NCI-H1092 (cell line): ENCODE measurements at regions not wholly inside any gene's neighbourhood (a gene's known extent, or its start where the extent isn't known, plus 50 kb on each side); places are given as distances from the start of the nearest gene placed in this dataset.
"Not testable (repeated sequence)": the region's sequence is repeated elsewhere in the genome, so short reads cannot be mapped to it uniquely, and the experiment has no call there.

ENCODE experiments used
- DNase-seq: peaks from one replicate; lab custom pipeline; 2025; lab: John Stamatoyannopoulos, UW

DNA sequence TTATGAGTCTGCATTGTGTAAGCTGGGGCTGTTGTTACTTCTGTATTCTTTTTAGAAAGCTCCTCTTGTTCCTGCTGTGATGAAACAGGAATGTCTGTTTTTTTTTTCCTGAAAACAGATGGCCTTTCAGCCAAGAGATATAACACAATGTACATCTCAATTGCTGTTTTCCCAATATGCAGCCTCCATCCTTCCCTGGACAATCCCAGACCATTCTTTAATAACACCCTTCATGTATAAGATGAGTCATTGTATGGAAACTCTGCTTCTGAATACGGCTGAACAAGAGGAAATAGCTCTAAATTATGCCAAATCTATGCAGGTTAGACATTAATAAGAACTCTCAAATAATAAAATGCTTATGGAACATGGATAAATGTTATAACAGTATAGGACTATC is 60.2 kb upstream of the LRRC4C start:
- DNase-seq = no peak

DNA sequence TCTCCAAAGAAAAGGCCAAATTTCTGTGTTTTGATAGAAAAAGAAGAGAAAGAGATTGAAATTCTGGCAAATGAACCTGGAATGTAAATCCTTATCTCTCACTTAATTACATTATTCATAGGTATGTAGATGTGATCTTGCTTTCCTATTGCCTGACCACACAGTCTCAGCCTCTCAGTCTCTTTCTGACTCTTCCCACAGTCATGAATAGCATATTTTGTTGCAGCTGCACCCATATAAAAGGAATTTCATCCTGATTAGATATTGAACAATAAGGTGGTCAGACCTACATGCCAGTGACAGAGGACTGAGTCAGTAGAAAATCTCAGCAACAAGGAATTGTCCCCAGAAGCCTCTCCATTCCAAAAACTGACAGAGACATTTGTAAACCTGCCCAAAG is 62.9 kb upstream of the LRRC4C start:
- no peak for DNase-seq

DNA sequence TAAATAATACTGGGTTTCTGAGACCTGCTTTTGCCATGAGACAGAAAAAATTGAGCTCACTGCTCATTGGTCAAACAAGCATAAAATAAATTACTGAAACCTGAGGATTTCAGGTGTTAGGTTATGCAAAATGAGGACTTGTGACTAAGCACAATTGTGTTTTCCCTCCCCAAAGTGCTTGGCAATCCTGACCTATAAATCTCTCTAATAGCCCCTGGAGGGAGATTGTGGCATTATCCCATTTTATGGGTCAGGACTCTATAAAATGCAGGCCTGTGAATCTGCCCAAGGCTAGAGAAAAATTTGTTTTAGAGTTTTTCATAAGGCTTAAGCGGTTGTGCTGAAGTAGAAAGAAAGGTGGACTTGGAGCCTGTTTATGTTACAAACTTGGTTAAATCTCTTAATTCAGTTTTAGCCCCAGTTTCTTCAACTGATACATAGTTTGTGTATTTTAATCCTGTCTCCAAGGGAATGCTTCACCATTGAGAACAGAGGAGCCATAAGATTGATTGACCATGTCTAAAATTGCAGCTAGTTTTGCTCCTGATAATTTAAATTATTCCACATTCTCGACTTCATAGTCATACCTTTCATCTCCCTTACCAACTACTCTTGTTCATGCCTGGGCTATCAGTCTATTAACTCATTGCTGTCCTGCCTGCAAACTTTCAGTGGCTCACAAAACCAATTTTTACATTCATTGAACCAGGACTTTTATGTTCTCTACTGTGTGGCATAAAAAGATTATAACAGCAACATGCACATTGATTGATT is 63.6 kb upstream of the LRRC4C start:
- DNase-seq = no peak

DNA sequence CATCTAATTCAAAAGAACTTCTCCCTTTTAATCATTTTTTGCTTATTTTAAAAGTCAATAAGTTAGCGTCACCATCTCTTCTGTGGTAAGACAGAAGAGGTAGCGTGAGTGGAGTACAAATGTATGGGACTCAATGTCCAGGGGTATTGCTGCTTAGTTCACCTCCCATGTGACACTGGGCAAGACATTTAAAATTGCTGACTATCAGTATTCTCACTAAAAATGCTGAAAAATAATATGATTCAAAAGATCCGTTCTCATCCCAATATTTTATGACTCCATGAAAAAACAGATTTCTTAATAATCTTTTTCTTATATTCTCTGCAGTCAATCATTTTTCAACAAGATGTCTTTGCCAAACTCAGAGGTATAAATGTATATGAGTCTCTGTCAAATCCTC is 68.1 kb upstream of the LRRC4C start:
- DNase-seq = no peak

DNA sequence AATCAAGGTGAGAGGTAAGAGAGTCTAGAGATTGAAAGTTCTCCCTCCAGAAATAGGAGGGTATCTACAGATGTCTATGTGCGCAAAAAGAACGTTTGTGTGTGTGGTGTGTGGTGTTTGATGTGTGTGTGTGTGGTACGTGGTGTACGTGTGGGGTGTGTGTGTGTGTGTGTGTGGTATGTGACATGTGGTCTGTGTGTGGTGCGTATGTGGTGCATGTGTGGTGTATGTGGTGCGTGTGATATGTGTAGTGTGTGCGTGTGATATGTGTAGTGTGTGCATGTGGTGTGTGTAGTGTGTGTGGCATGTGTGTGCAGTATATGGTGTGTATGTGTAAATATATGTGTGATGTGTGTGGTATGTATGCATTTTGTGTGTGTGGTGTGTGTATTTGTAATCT is 73.0 kb upstream of the LRRC4C start:
- DNase-seq = no peak

DNA sequence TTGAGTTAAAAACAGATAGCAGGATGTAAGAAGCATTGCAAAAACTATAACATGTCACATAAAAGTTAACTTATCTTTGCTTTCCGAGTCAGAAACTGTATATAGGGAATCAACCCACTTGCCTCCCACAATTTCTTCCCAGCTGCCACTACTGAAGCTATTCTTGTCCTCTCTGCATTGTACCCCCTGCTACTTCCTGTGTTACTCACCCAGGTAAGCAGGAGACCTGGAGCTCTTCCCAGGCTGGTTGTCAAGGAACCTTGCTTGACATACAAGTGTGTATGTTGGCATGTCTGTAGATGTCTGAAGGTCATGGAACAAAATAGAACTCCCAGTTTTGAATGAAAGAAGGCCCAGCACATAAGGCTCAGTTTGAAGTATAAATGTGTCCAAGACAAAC is 74.3 kb upstream of the LRRC4C start:
- no peak for DNase-seq

DNA sequence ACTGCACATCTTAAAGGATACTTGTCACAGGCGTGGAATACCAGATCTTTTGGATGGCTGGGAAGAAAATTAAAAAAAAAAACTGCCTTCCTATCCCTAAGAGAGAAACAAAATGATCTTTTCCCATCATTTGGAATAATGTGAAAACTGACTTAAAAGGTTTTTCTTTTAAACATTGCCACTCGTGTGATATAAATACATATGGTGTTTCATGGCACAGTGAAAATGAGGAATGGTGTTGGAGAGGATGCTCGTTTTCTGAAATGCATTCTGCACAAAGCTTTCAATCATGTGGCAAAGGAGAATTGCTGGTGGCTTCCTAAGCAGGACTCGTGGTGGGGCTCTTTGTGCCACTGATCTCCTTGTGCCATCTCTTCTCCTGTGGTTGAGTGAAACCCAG is 74.9 kb upstream of the LRRC4C start:
- DNase-seq = no peak

DNA sequence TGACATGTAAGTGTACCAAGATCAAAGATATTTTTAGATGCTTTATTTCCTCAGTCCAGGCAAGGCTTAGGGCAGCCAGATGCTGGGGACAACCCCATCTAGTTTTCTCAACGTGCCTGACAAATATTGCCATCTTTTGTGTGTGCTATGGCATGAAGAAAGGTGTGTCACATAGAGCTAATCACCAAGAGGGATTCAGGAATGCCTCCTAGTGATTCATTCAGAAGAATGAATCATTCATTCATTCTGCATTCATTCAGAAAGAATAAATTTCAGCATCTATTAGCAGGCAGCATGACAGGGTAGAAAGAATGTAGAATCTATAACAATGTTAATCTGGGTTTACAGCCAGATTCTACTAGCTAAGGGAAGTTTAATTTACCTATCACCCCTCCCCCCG is 75.4 kb upstream of the LRRC4C start:
- no peak for DNase-seq

DNA sequence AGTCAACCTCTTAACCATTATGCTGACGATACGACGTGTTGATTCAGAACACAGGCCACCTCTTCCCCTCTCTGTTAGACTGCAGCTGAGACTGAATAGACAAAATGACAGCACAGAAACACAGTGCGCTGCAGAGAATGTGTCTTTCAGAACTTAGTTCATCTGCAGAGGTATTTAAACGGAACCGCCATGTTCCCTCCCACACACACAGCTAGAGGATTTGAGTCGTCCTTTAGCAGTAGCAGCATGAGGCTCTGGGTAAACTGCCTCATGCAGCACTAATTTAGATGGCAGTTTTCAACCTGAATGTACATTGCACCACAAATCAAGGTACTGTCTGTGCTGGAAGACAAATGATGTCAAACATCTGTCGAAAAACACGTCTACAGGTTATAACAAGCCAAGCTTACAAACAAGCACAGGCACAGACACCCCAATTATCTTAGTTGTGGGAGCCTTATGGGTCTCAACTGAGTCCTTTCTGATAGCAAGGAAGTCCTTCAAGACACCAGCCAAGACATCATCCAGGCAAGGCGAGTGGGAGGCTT is 76.6 kb upstream of the LRRC4C start:
- no peak for DNase-seq

DNA sequence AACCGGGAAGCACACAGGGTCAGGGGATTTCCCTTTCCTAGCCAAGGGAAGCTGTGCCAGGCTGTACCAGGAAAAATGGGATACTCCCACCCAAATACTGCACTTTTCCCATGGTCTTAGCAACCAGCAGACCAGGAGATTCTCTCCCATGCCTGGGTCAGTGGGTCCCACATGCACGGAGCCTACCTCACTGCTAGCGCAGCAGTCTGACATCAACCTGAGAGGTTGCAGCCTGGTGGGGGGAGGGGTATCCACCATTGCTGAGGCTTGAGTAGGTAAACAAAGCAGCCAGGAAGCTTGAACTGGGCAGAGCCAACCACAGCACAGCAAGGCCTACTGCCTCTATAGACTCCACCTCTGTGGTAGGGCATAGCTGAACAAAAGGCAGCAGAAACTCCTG is 85.5 kb upstream of the LRRC4C start:
- DNase-seq = not testable (repeated sequence)

DNA sequence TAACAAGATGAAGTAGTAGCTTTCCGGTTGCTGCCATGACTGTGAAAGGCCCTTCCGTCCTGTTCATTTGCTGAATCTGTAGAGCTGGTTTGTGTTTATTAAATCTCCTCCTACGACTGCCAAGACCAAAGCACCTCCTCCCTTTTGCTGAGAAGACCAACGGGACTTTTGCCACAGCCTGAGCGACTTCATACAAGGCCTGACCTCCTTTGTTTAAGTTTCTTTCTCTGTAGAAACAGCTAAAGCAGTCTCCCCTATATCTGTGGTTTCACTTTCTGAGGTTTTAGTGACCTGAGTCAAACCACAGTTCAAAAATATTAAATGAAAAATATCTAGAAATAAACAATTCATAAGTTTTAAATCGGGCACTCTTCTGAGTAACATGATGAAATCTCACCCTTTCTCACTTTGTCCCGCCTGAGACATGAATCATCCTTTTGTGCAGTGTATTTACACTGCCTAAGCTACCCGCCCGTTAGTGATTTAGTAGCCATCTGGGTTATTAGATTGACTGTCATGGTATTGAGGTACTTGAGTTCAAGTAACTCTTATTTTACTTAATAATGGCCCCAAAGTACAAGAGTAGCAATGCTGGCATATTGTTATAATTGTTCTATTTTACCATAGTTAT is 119.1 kb upstream of the LRRC4C start:
- no peak for DNase-seq

DNA sequence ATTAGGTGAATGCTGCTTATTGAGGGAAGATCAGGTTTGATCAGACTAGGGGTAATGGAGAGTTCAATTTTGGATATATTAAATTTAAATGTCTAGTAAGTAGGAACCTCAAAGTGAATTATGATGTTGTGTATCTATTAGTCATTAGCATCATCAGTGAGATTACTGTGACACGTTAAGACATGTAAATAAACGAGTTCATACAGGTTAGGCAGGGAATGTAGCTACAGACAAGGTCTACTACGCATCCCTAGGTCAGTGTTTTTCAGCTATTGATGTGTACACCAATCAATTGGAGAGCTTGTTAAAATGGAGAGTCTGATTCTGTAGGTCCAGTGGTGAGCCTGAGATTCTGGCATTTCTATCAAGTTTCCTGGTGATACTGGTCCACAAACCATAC is 120.1 kb upstream of the LRRC4C start:
- DNase-seq = no peak

DNA sequence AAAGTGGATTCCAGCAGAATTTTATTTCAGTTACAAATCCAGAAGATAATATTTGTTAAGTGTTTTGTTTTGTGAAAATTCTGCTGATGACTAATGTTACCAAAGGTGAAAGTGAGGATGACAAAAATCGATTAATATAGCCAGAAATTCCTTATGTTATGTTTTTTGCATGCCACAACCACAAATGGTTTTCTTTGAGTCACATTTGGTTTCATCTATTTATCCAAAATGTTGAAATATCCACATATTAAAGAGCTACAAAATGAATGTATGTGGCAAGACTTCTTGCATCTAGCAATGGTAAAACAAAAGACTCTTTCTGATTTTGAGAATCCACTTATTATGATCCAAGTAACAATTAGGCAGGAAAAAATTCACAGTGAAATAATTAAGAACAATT is 150.1 kb upstream of the LRRC4C start:
- DNase-seq = no peak

DNA sequence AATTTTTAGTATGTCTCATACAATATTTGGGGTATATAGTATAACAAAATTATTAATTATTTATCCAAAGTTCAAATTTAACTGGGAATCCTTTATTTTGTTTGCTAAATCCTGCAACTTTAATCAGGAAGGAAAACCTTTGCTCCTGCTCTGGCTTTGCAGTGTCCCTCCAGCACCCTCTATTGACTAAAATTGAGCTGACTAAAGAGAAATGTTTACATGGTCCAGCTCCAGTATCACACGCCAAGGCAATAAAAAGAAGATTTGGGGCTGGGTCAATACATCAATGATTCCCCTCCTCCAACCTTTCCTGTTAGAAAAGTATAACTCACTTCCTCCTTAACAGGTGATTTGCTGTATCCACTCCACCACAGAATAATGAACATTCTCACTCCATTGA is 153.0 kb upstream of the LRRC4C start:
- DNase-seq = no peak

DNA sequence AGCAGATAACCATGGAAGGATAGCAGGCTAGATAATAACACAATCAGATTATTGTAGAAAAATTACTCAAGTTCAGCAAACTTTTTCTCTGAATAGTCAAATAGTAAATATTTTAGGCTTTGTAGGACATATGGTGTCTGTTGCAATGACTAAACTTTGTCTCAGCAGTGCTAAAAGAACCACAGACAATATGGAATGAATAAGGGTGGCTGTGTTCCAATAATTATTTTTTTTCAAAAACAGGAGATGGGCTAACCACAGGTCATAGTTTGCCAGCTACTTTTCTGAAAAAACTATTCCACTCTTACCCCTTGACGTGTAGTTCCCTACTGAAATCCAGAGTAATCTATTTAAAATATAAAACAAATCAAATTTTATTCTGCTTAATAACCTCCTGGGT is 153.9 kb upstream of the LRRC4C start:
- no peak for DNase-seq

DNA sequence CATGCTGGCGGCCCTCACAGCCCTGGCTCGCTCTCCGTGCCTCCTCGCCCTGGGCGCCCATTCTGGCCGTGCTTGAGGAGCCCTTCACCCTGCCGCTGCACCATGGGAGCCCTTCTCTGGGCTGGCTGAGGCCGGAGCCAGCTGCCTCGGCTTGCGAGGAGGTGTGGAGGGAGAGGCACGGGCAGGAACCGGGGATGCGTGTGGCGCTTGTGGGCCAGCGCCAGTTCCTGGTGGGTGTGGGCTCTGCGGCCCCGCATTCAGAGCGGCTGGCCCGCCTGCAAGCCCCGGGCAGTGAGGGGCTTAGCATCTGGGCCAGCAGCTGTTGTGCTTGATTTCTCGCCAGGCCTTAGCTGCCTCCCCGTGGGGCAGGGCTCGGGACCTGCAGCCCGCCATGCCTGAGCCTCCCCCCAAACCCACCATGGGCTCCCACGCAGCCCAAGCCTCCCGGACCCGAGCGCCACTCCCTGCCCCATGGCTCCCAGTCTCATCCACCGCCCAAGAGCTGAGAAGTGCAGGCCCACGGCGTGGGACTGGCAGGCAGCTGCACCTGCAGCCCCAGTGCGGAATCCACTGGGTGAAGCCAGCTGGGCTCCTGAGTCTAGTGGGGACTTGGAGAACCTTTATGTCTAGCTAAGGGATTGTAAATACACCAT is 163.4 kb upstream of the LRRC4C start:
- DNase-seq = no peak

DNA sequence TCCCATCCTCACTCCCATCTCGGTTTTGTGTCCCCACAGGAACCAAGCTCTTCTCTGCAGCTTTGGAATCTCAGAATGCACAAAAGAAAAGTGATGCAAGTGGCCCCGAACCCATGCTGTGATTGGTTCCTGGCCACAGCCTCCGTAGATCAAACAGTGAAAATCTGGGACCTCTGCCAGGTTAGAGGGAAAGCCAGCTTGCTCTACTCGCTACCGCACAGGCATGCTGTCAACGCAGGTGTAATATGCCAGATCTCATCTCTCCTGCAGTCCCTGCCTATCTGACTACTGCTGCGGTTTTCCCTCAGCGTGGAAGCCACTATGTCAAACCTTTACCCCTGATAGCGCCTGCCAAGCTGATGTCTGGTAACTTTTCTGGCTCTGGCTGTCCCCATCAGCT is 200.5 kb upstream of the LRRC4C start:
- DNase-seq = no peak

DNA sequence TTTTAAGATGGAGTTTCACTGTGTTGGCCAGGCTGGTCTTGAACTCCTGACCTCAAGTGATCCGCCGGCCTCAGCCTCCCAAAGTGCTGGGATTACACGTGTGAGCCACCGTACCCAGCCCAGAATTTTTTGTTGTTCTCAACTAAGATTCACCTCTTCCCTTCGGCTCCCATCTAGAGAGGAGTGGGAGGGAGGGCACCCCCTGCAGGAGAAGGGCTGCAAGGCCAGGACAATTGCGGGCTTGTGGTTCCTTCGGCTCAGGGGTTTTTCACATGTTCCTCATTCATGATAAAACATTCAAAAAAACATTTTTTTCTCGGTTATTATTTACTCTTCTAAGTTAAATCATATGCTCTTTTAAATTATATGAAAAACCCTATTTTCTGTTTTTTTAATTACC is 201.1 kb upstream of the LRRC4C start:
- DNase-seq = no peak

DNA sequence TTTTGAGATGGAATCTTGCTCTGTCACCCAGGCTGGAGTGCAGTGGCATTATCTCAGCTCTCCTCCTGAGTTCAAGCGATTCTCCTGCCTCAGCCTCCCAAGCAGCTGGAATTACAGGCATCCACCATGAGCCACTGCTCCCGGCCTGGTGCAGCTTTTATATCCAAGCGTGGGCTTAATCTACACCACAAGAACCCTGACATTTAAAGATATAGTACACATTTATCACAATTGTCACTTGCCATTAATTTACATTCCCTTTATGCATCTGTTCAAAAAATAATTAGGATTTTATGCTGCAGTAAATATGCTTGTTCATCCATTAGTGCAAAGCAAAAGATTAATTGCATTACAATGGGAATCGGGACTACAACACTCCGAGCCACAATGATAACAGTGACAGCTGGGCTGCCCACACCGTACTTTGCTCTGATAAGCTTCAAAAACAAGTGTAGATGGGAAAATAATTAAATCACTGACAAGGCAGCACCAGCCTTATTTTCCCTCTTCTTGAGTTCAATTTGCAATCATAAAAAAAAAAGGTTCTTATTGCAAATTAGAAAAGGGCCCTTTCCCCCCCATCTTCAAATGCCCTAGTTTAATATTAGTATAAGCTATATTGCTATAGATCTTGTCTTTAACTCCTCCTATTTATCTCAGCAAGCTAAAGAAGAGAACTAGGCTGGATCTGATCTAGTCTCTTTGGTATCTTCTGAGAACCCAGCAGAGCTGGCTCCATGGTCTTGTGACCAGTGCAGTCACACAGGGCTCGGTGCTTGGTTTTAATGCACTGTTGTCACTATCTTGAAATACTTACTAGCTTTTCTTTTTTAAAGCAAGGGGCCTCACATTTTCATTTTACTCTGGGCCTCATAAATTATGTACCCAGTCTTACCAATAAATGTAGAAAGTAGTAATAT is 206.2 kb upstream of the LRRC4C start:
- no peak for DNase-seq

DNA sequence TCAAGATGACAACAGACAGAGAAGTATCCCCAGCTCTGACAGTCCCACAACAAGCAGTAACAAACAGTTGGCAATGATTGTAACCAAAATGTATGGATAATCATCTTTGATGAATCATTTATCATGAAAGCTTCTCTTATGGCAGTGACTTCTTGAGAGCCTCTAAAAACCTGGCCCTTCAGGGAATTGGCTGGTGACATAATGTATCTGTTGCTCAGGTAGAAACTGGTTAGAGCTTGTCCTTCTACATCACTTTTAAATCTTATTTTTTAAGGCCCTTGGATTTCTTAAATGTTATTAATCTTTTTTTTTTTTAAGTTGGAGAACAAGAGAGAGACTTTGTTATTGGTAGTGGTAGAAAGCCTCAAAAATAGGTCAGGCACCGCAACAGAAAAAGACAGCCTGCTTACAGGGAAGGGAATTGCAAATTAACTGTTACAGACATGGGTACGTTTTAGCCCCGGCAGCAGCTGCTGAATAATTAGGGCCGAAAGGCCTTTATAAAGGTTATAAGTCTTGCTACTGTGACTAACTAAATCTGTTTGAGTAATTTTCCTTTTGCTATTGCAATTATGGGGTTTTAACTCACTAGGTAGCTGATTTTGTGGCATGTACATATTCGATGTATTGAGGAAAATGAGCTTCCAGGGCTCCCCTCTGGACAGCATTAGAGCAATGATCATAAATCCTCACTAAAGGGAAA is 207.7 kb upstream of the LRRC4C start:
- no peak for DNase-seq

DNA sequence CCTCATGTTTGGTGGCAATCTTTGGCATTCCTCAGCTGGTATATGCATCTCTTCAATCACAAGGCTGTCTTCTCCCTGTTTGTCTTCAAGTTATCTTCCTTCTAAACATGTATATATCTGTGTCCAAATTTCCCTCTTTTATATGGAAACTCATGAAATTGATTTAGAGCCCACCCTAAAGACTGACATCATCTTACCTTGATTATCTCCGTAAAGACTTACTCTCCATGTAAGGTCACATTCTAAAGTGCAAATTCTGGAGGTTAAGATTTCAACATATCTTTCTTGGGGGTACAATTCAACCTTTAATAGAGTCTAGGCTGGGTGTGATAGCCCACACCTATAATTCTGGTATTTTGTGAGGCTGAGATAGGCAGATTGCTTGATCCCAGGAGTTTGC is 215.8 kb upstream of the LRRC4C start:
- no peak for DNase-seq

DNA sequence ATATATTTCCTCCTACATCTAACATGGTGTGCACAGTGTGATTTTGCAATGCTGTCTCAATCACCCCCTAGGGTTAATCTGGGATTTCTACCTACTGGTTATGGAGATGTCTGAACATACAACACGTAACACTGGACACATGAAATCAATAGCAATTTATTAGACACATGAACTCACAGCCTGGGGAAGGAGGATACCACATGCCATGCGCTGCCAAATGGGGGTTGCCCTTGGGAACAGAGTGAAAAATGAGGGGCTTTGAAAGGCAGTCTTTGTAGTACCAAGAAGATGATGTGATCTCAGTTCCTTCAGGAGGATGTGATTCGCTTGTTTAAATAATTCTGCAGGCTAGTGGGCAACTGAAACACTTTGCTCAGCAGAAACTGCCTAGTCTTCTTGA is 253.6 kb upstream of the LRRC4C start:
- no peak for DNase-seq
